HEK293T (cell line): ENCODE measurements at regions not wholly inside any gene's neighbourhood (a gene's known extent, or its start where the extent isn't known, plus 50 kb on each side); places are given as distances from the start of the nearest gene placed in this dataset.

Source experiments
- BHLHE40 ChIP-seq: fragments of 450-650 bp; IDR thresholded peaks from 2 replicates; pipeline ENCODE4 v1.6.1; 2016; ENCODE audit warnings: mild to moderate bottlenecking, moderate library complexity, borderline replicate concordance
- CTBP1 ChIP-seq: fragments of 450-650 bp; IDR thresholded peaks from 2 replicates; pipeline ENCODE4 v1.6.1; 2016; ENCODE audit warnings: borderline replicate concordance
- FOXM1 ChIP-seq: fragments of 450-650 bp; IDR thresholded peaks from 2 replicates; pipeline ENCODE4 v1.6.1; 2017; ENCODE audit warnings: mild to moderate bottlenecking, borderline replicate concordance
- L3MBTL2 ChIP-seq: fragments of 450-650 bp; conservative IDR thresholded peaks from 2 replicates; pipeline ENCODE4 v1.6.1; 2016; ENCODE audit warnings: mild to moderate bottlenecking
- SP1 ChIP-seq: fragments of 450-650 bp; IDR thresholded peaks from 2 replicates; pipeline ENCODE4 v1.6.1; 2017

DNA sequence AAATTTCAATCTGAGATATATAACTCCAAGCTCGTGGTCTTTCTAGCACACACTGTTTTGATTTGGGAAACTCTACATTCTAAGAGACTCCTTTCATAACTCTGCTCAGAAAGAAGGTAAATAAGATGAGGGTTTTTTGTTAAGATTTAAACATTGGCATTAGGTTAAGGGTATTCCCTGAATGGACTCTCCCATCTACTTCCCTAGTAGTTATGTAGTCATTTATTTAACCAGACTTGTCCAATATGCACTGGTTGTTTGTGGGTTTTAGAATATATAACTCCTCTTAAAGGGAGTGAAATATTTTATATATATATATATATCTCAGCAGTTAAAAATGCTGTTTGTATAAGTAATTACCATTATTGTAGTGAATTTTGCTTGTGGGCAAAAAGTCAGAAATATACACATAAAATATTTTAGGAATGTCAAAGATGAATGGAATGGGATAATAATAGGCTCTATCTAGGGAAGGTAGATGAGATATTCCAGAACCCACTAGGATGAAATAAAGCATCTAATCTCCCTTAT lies 61.5 kb upstream of the WDR75 start:
- TF ChIP-seq FOXM1 (no peak), BHLHE40 (no peak), CTBP1 (no peak), SP1 (no peak), L3MBTL2 (no peak)
